Neuron (in vitro differentiated cells): ENCODE measurements at regions not wholly inside any gene's neighbourhood (a gene's known extent, or its start where the extent isn't known, plus 50 kb on each side); places are given as distances from the start of the nearest gene placed in this dataset.
"Not testable (repeated sequence)": the region's sequence is repeated elsewhere in the genome, so short reads cannot be mapped to it uniquely, and the experiment has no call there.

Experiments used
- H2AFZ ChIP-seq: one replicate; pipeline ENCODE4 v1.6.1; 2013; ENCODE audit warnings: low read depth, mild to moderate bottlenecking, inconsistent platforms, low read length, moderate library complexity
- H3K27me3 ChIP-seq: one replicate; pipeline ENCODE4 v1.6.1; 2013; ENCODE audit warnings: low read length; ENCODE audit not compliant: insufficient read depth
- H3K36me3 ChIP-seq: one replicate; pipeline ENCODE4 v1.6.1; 2013; ENCODE audit warnings: low read length; ENCODE audit not compliant: insufficient read depth
- H3K4me1 ChIP-seq: one replicate; pipeline ENCODE4 v1.6.1; 2013; ENCODE audit warnings: low read length; ENCODE audit not compliant: insufficient read depth
- H3K4me3 ChIP-seq: 2 replicates; pipeline ENCODE4 v1.5.1; 2013; ENCODE audit warnings: mild to moderate bottlenecking, low read length, moderate library complexity
- H3K9me3 ChIP-seq: one replicate; pipeline ENCODE4 v1.6.1; 2013; ENCODE audit warnings: low read length

DNA sequence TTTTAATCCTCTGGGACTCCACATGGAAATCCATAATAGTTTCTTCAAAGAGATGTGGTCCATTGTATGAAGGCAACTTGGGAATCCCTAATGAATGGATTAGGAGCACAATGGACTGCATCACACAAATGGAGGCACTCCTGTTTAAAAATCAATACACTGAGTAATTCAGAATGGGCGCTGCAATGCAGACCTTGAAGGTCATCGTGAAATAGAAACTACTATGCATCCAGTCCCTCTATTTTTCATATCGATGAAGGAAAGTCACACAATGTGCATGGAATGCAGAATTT lies 98.8 kb upstream of the EGFL6 start:
- Histone ChIP-seq H3K9me3 (no peaks in the 10 kb centered on the region), H2AFZ (no peak overlapping the region), H3K4me3 (no peak overlapping the region), H3K27me3 (no peaks in the 10 kb centered on the region), H3K36me3 (no peaks in the 10 kb centered on the region), H3K4me1 (peaks cover 20% of the 10 kb centered on the region)

DNA sequence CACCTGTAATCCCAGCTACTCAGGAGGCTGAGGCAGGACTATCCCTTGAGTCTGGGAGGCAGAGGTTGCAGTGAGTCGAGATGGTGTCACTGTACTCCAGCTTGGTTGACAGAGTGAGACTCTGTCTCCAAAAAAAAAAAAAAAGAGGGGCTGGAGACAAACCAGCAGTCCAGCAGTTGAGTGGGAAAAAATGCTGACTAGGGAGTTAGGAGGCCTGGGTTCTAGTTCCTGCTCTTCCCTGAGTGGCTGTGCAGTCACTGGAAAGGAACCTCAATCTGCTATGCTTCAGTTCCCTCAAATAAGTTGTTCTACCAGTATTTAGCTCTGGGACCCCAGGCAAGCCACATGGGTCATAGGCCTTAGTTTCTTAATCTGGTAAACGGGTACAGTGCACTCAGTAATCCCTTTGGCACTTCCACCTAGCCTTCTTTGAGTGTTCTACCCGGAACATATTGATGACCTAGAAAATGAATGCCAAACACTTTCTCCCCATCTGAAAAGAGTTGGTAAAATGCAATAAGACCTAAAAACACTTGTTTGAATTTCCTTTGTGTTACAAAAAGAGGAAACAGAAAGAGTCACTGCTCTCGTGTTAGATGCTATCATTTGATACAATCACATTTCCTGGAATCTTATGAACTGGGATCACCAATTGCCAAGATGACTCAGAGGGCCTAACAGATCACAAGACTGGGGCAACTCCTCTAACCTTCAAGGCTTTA lies 99.3 kb upstream of the EGFL6 start:
- Histone ChIP-seq H2AFZ (no peak overlapping the region), H3K27me3 (no peaks in the 10 kb centered on the region), H3K9me3 (no peaks in the 10 kb centered on the region), H3K4me3 (no peak overlapping the region), H3K36me3 (no peaks in the 10 kb centered on the region), H3K4me1 (peaks cover 20% of the 10 kb centered on the region)

DNA sequence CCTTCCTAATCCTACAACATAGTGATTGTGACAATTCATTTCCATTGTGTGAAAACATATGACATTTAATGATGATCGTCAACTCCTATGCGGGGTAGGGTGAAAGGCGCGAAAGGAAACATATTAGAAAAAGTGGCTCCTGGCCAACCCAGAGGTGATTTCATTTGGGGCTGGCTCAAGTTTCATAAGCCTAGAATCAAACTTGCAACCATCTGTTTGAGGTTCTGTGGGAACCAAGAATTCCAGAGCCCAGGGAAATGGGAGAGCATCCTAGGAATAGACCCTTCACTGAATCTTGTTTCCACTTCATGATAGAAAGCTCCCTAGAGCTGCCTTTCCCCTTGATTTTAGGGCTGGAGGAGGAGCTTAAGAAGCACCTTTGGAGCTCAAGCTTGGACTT lies 101.3 kb upstream of the EGFL6 start:
- no peak overlapping the region for H2AFZ ChIP-seq
- no peak overlapping the region for H3K4me3 ChIP-seq
- peaks cover 13% of the 10 kb centered on the region for H3K4me1 ChIP-seq
- H3K36me3 ChIP-seq = no peaks in the 10 kb centered on the region
- no peaks in the 10 kb centered on the region for H3K9me3 ChIP-seq
- no peaks in the 10 kb centered on the region for H3K27me3 ChIP-seq

DNA sequence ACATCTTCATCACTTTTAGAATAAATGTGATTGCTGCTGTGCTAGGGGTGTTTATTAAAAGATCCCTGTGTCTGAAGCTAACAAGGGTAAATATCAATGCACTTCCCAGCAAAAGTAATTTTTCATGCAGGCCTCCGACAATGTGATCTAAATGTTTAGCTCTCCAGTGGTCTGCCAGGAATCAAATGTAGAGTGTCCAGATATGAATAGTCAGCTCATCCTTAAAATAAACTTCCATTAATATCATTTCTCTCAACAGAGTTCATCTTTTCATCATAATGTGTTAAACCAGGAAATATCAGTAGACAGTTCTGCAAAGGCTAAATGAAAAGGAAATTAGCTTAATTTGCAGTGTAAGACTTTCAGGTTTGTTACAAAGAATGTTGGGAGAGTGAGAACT lies 102.2 kb upstream of the EGFL6 start:
- H3K9me3 ChIP-seq = no peaks in the 10 kb centered on the region
- no peaks in the 10 kb centered on the region for H3K36me3 ChIP-seq
- H3K4me3 ChIP-seq = no peak overlapping the region
- H3K27me3 ChIP-seq = no peaks in the 10 kb centered on the region
- no peak overlapping the region for H2AFZ ChIP-seq
- peaks cover 13% of the 10 kb centered on the region for H3K4me1 ChIP-seq

DNA sequence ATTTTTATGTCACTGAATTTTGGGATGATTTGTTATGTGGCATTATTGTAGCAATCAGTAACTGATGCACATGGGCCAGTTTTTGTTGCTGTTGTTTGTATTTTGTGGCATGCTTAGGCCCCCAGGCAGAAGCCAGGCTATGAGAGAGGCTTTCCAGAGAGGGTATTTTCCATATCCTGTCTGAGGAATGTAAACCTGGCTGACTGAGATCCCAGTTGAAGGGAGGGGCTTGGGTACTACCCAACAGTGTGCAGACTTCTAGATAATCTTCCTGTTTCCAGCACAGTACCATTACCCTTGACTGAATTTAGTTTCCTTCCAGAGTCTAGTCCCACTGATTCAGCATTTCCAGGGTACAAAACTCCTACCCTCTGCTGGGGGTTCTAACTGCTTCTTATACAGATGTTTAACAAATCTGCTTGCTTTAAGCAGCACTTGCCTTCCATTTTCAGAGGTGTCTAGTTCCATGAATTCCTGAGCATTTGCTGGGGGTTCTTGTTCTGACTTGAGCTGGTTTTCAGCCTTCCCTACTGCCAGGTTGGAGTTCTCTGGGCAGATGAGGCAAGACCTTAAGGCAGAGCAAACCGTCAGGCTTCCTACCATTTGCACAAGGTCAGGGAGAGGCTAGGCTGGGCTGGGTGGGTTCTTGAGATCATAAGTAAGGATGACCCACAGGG lies 104.7 kb upstream of the EGFL6 start:
- H2AFZ ChIP-seq = no peak overlapping the region
- no peaks in the 10 kb centered on the region for H3K9me3 ChIP-seq
- H3K27me3 ChIP-seq = no peaks in the 10 kb centered on the region
- H3K4me3 ChIP-seq = no peak overlapping the region
- H3K4me1 ChIP-seq = no peaks in the 10 kb centered on the region
- H3K36me3 ChIP-seq = no peaks in the 10 kb centered on the region

DNA sequence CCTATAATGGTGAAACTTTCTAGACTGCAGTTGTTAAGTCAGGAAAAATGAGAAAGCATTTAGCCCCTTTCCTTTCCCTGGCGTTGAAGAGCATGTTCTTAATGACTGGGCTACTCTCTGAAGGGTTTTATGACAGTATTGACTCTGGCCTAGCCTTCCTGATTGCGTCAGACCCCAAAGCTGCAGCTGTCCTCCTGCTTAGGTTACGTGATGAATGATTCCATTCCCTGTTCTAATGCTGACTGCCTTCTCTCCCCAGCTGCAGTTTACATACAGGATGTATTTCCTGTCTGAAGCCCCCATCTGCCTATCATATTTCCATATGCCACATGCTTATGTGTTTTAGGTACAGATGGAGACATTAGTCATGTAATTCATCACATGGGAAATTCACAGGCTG lies 105.8 kb upstream of the EGFL6 start:
- Histone ChIP-seq H2AFZ (no peak overlapping the region), H3K36me3 (no peaks in the 10 kb centered on the region), H3K4me1 (no peaks in the 10 kb centered on the region), H3K9me3 (no peaks in the 10 kb centered on the region), H3K4me3 (no peak overlapping the region), H3K27me3 (no peaks in the 10 kb centered on the region)

DNA sequence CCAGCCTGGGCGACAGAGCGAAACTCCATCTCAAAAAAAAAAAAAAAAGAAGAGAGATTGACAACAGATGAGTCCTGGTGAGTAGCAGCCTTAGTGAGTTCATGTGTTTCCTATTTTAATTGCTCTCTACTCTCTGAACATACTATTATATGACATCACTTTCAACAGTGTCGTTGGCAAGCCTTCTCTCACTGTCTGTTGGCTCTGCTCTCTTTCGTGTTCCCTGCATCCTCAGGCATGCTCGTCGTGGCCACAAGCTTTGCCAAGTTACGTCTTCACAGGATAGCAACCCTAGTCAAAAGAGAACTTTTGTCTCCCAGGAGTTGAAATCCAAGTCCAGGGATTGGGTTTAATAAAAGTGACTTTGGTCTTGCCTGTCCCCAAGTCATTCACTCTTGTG lies 117.1 kb upstream of the EGFL6 start:
- no peaks in the 10 kb centered on the region for H3K9me3 ChIP-seq
- no peaks in the 10 kb centered on the region for H3K36me3 ChIP-seq
- no peaks in the 10 kb centered on the region for H3K4me1 ChIP-seq
- no peaks in the 10 kb centered on the region for H3K27me3 ChIP-seq
- no peak overlapping the region for H3K4me3 ChIP-seq
- no peak overlapping the region for H2AFZ ChIP-seq

DNA sequence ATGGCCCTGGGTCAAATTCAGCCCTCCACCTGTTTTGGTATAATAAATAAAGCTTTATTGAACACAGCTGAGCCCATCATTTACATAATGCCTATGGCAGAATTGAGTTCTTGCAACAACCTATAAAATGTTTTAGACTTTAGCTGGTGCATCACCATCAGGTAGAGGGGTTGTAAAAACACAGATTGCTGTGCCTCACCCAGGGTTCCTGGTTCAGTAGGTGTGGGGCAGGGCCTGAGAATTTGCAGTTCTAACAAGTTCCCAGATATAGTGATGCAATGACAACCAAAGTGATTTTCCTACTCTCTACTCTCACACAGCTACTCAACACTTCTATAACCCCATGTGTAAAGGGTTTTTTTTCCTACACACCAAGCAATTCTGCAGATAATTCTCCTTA lies 120.0 kb upstream of the EGFL6 start:
- Histone ChIP-seq H3K9me3 (no peaks in the 10 kb centered on the region), H3K4me3 (no peak overlapping the region), H3K4me1 (no peaks in the 10 kb centered on the region), H2AFZ (no peak overlapping the region), H3K36me3 (no peaks in the 10 kb centered on the region), H3K27me3 (no peaks in the 10 kb centered on the region)

DNA sequence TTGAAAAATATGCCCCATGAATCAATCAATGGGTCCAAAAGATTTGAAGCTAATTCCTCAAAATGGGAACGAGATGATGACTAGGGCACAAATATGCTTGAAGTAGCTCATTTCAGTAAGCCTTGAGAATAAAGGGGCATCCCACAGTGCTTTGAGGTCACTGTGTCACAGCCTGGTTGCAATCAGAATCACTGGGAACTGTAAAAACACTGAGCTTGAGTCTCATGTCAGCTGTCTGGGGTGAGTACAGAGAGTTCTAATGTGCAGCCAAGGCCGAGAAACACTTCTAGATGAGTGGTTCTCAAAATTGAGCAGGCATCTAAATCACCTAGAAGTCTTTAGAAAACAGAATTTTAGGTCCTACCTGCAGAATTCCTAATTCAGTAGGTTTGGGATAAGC lies 120.5 kb upstream of the EGFL6 start:
- H3K4me1 ChIP-seq = no peaks in the 10 kb centered on the region
- no peak overlapping the region for H2AFZ ChIP-seq
- H3K4me3 ChIP-seq = no peak overlapping the region

DNA sequence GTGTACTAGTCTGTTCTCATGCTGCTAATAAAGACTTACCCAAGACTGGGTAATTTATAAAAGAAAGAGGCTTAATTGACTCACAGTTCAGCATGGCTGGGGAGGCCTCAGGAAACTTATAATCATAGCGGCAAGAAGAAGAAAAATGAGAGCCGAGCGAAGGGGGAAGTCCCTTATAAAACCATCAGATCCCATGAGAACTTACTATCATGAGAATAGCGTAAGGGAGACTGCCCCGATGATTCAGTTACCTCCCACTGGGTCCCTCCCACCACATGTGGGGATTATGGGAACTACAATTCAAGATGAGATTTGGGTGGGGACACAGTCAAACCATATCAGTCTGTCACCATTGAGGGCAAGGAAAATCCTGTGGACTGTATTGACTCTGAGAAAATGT lies 121.8 kb upstream of the ATXN3L start:
- H3K27me3 ChIP-seq, H3K4me3 ChIP-seq, H3K9me3 ChIP-seq, H2AFZ ChIP-seq, H3K4me1 ChIP-seq, H3K36me3 ChIP-seq: not testable (repeated sequence)

More for the DNA sequence above, 120.5 kb upstream of the EGFL6 start:
- no peaks in the 10 kb centered on the region for H3K36me3 ChIP-seq
- H3K9me3 ChIP-seq = no peaks in the 10 kb centered on the region
- H3K27me3 ChIP-seq = no peaks in the 10 kb centered on the region

DNA sequence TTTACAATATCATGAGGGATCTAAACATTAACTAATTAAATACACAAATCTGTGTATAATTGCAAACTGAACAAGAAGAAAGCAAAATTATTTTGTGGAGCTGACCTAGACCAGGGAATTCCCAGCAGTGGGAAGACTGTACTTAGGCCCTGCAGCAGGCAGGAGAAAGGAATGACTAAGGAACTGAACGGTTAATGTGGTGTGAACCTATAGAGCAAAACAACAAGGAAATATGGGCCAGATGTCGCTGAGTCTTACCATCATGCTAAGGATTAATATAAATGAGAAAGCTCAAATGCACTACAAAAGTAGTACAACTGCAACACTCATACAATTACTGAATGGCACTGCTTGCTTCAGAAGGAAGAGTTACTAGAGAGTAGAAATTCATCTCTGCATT lies 120.3 kb upstream of the ATXN3L start:
- no peaks in the 10 kb centered on the region for H3K9me3 ChIP-seq
- no peak overlapping the region for H2AFZ ChIP-seq
- no peaks in the 10 kb centered on the region for H3K36me3 ChIP-seq
- no peaks in the 10 kb centered on the region for H3K4me1 ChIP-seq
- no peak overlapping the region for H3K4me3 ChIP-seq
- H3K27me3 ChIP-seq = no peaks in the 10 kb centered on the region

DNA sequence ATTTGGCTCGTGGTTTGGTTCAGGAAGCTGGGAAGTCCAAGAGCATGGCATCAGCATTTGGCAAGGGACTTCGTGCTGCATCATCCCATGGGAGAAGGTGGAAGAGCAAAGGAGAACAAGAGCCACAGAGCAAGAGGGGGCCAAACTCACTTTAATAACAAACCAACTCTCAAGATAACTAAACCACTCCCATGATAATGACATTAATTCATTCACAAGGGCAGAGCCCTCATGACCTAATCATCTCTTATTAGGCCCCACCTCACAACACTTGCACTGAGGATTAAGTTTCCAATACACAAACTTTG lies 113.4 kb upstream of the ATXN3L start:
- no peaks in the 10 kb centered on the region for H3K36me3 ChIP-seq
- H3K4me1 ChIP-seq = peaks cover under 1% of the 10 kb centered on the region
- no peaks in the 10 kb centered on the region for H3K9me3 ChIP-seq
- no peak overlapping the region for H3K4me3 ChIP-seq
- H3K27me3 ChIP-seq = no peaks in the 10 kb centered on the region
- H2AFZ ChIP-seq = no peak overlapping the region

DNA sequence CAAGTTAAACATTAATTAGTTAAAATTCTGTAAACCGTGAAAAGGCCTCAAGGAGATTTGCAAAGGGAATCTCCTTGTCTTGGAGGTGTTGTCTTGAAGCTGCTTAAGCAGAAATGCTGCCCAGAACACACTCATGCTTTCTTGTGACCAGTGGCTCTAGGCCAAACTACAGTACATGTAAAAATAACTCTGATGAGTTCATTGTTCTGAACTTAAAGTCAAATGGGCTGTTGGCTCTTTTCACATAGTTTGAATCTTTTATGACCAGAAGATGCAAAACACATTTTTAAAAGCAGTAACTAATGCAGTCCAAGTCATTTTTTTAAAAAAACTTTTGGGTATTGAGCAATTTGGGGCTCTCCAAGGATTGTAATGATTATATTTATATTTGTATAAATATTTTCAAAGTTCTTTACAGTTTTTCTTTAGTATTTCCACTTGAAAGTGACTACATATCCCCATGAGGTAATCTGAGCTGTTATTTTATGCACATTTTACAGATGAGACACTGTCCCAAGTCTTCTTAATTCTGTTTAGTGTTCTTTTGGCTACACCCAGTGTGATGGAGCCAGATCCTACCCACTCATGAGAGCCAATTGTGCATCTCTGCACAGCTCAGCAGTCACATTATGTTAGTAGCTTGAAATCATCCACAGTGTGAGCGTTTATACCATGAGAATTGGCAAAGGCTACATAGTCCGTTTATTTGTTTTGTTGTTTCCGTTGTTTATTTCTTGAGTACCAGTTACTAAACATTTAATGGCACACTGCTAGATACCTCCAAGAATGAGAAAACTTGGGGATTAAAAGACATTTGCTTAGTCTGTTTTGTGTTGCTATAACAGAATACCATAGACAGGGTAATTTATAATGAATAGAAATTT lies 112.8 kb upstream of the ATXN3L start:
- H2AFZ ChIP-seq = no peak overlapping the region
- H3K36me3 ChIP-seq = no peaks in the 10 kb centered on the region
- H3K4me1 ChIP-seq = peaks cover 4% of the 10 kb centered on the region
- no peaks in the 10 kb centered on the region for H3K27me3 ChIP-seq
- H3K4me3 ChIP-seq = no peak overlapping the region
- no peaks in the 10 kb centered on the region for H3K9me3 ChIP-seq
